ENCODE measurements at regions not wholly inside any gene's neighbourhood (a gene's known extent, or its start where the extent isn't known, plus 50 kb on each side); places are given as distances from the start of the nearest gene placed in this dataset.
A peak's percentile ranks its signal among the peaks of the same experiment; 100 is the strongest.

DNA sequence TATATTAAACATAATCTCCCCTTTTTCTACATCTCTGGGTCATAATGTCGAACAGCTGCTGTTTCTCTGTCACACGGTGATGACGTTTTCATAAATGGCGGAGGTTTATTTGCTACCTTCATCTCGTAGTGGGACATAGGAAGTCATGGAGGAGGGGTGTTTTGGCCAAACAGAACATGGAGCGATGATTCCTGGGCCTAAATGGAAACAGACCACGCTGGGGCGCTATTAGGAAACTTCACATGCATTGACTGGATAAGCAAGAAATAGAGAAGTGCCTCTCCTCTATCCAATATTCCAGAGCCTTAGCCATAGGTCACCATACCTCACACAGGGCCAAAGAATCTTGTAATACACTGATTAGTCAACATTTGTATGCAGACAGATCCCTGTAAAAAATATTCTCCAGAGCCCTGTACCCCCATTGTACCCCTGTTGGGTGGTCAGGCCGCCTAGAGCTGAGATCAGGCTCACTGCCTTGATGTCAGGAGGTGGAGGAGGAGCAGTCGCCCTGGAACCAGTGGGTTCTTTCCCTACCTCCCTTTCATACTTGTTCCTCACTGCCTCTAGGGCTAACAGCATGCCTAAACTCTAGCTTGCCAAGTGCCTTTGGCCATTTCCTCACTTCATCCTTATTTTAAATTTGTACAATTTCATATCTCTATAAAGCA, 77.8 kb upstream of the SPIN1 start:
- ATAC-seq (peak; percentile 27; the same call in 1 of the 2 replicates), DNase-seq (ENCODE audit: low read depth, low spot score) (no peak)
- Histone ChIP-seq H3K9me3 (ENCODE audit: control insufficient read depth in 1 of 2, insufficient read depth in 1 of 2, low read depth in 1 of 2, low read length in 2 of 2) (no peaks in the 10 kb centered on the region), H3K9ac (ENCODE audit: low read length) (no peak overlapping the region), H3K79me2 (ENCODE audit: insufficient read depth, low read length) (no peaks in the 10 kb centered on the region), H3K4me3 (replicated peaks in 1 of 2; ENCODE audit: low read depth in 1 of 2, low read length in 2 of 2) (no peak overlapping the region), H3K4me2 (ENCODE audit: low read length) (no peak overlapping the region), H3K27ac (ENCODE audit: low read depth, low read length) (no peak overlapping the region), H3K4me1 (ENCODE audit: control insufficient read depth in 1 of 2, insufficient read depth in 2 of 2, low read length in 2 of 2) (peaks cover 0 to 6% of the 10 kb centered on the region in 2 experiments; a peak in 1 of 4 replicates), H4K20me1 (ENCODE audit: insufficient read depth) (no peaks in the 10 kb centered on the region), H3K9me2 (ENCODE audit: insufficient read depth) (no peaks in the 10 kb centered on the region), H3K36me3 (ENCODE audit: control insufficient read depth in 1 of 2, insufficient read depth in 2 of 2, low read length in 2 of 2) (no peaks in the 10 kb centered on the region), H2AFZ (ENCODE audit: low read depth, low read length, poor library complexity, severe bottlenecking) (no peak overlapping the region), H3K27me3 (ENCODE audit: insufficient read depth, low read length) (no peaks in the 10 kb centered on the region)
- intact Hi-C loops (cut with micrococcal nuclease): no loop called here
- RAD21 ChIA-PET (ENCODE audit: low non-redundant PET in 1 of 2, low total read pairs in 2 of 2, uncharacterized antibody in 2 of 2, unreplicated experiment in 2 of 2): interaction anchor here in 1 of 2 experiments (0.7 kb wide), 1 partner anchor 14 kb away, joined by 3 read pairs; no protein-coding TSS in a partner anchor
- TF ChIP-seq RAD21 (IDR thresholded peaks at IDR 0.05; ENCODE audit: low read depth) (peak; percentile 29), YY1 (IDR thresholded peaks at IDR 0.05; ENCODE audit: extremely low read depth, insufficient replicate concordance, low read depth, low read length) (no peak)
- CTCF ChIA-PET: no interaction called here
- no TSS peak for BruUV-seq (replicated peaks)
- POLR2A ChIA-PET: no interaction called here

DNA sequence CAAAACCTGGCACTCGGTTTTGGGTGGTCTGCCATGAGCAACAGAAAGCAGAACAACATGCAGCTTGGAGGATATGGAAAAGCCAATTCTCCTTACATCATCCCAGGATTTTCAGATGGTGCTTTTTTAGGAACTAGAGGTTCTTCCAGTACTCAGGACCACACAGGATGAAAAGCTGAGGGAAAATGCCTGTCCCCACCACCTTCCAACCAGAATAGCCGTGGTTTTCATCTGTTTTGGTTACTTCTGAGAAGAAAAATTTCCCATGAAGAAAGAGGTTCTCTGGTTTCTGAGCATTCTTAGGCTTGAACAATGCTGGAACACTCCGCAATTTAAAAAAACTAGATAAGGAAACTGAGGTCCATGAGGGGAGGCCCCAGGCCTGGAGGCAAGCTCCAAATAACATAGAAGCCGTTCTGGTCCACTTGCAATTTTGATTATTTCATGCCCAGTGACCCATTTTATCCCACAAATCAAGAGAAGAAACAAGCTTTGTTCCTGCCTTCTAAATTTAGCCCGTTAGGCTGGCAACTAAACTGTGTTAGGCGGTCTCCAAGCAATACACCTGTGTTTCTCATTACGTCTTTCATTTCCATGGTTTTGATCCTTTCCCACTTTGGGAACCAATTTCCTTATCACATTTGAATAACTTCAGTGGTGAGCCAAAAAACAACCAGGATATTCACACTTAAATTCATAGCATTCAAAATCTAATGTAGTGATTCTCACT, 79.2 kb upstream of the SPIN1 start:
- no peak overlapping the region for H3K4me2 ChIP-seq (ENCODE audit: low read length)
- TF ChIP-seq RAD21 (IDR thresholded peaks at IDR 0.05; ENCODE audit: low read depth) (no peak), SRF (IDR thresholded peaks at IDR 0.05; ENCODE audit: low read depth) (no peak), POLR2AphosphoS5 (IDR thresholded peaks at IDR 0.05; ENCODE audit: low read depth, low read length) (no peak), CBX3 (IDR thresholded peaks at IDR 0.05; ENCODE audit: low read depth) (no peak)
- ChIA-PET CTCF (no interaction called here), RAD21 (ENCODE audit: low non-redundant PET in 1 of 2, low total read pairs in 2 of 2, uncharacterized antibody in 2 of 2, unreplicated experiment in 2 of 2) (no interaction called here), POLR2A (no interaction called here)
- H3K9me2 ChIP-seq (ENCODE audit: insufficient read depth): no peaks in the 10 kb centered on the region
- intact Hi-C loops (cut with micrococcal nuclease): no loop called here
- H3K27me3 ChIP-seq (ENCODE audit: insufficient read depth, low read length): no peaks in the 10 kb centered on the region
- H3K9me3 ChIP-seq (ENCODE audit: control insufficient read depth in 1 of 2, insufficient read depth in 1 of 2, low read depth in 1 of 2, low read length in 2 of 2): no peaks in the 10 kb centered on the region
- no peak overlapping the region for H3K9ac ChIP-seq (ENCODE audit: low read length)
- H2AFZ ChIP-seq (ENCODE audit: low read depth, low read length, poor library complexity, severe bottlenecking): no peak overlapping the region
- H3K79me2 ChIP-seq (ENCODE audit: insufficient read depth, low read length): no peaks in the 10 kb centered on the region
- H4K20me1 ChIP-seq (ENCODE audit: insufficient read depth): no peaks in the 10 kb centered on the region
- DNase-seq (ENCODE audit: low read depth, low spot score) (no peak), ATAC-seq (no peak)
- H3K27ac ChIP-seq (ENCODE audit: low read depth, low read length): no peak overlapping the region
- H3K36me3 ChIP-seq (ENCODE audit: control insufficient read depth in 1 of 2, insufficient read depth in 2 of 2, low read length in 2 of 2): no peaks in the 10 kb centered on the region
- no TSS peak for BruUV-seq (replicated peaks)
- no peak overlapping the region for H3K4me3 ChIP-seq (replicated peaks in 1 of 2; ENCODE audit: low read depth in 1 of 2, low read length in 2 of 2)
- peaks cover 0 to 6% of the 10 kb centered on the region in 2 experiments; a peak in 1 of 4 replicates for H3K4me1 ChIP-seq (ENCODE audit: control insufficient read depth in 1 of 2, insufficient read depth in 2 of 2, low read length in 2 of 2)
